T47D (cell line): ENCODE measurements at regions not wholly inside any gene's neighbourhood (a gene's known extent, or its start where the extent isn't known, plus 50 kb on each side); places are given as distances from the start of the nearest gene placed in this dataset.
A peak's percentile ranks its signal among the peaks of the same experiment; 100 is the strongest.
"Not testable (repeated sequence)": the region's sequence is repeated elsewhere in the genome, so short reads cannot be mapped to it uniquely, and the experiment has no call there.

Source experiments
- DNase-seq, 2 experiments: peaks; one replicate each; pipeline versions ENCODE4 v3.0.0 to v3.0.0-alpha.2; 2011 to 2012; ENCODE audit warnings: low read depth in 1 of 2, low spot score in 1 of 2
- JUND ChIP-seq: IDR thresholded peaks from 2 replicates; pipeline ENCODE4 v1.6.1; 2012; ENCODE audit warnings: low read depth
- in situ Hi-C: cut with HindIII; loops from 2 replicates; pipeline ENCODE4 v1.10.0; 2016; ENCODE audit warnings: low sequenced_read_pairs, low pct_unique_long_range_greater_than_20kb

DNA sequence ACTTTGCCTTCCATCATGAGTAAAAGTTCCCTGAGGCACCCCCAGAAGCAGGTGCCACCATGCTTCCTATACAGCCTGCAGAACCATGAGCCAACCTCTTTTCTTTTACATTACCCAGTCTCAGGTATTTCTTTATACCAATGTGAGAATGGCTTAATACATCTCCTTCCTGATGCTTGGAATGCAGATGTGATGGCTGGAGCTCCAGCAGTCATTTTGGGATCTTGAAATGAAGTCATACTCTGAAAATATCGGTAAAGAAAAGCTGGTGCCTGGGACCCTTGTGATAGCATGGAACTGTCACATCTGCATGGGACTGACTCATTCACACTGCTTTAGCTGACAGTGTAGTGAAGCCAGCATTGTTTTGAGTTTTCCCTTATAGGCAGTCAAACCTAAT, 634.5 kb upstream of the NRP1 start:
- TF ChIP-seq JUND = no peak
- no peak for DNase-seq
- in situ Hi-C loops = no loop called here

DNA sequence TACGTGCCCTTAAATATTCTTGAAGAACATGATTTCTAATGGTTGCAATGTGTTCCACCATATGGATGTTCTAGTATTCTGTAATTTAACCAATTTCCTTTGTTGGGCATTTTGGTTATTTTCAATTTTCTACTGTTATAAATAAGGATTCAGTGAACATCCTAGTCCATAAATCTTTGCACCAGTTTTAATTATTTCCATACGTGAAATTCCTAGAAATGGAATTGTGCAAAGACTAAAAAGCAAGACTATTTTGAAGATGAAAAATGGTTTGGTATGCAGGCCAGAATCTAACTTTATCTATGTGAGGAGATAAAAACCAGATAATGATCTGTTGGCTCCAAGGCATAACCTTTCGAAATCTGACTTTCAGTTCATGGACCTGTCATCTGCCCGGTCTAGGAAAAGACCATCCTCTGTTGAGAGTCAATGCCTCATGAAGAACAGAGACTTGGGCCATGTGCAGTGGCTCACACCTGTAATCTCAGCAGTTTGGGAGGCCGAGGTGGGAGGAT, 633.2 kb upstream of the NRP1 start:
- no peak for TF ChIP-seq JUND
- no peak for DNase-seq
- in situ Hi-C loops = no loop called here

DNA sequence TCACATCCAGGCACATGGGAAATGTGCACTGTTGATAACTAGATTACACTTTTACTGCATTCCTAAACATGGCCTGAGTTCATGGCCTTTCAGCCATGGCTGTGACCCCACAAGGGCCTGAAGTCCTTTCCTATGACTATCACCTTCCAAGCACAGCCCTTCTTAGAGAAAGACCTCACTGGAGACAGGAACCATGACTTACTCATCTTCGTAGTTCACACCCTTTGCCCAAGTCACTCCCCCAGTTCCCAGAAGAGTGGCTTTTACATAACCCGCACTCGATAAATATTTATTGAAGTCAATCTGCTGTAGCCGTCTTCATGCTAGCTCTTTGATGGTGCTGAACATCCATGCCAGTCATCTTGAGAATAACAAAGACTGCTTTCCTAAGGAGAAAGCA, 632.5 kb upstream of the NRP1 start:
- in situ Hi-C loops = no loop called here
- no peak for TF ChIP-seq JUND

DNA sequence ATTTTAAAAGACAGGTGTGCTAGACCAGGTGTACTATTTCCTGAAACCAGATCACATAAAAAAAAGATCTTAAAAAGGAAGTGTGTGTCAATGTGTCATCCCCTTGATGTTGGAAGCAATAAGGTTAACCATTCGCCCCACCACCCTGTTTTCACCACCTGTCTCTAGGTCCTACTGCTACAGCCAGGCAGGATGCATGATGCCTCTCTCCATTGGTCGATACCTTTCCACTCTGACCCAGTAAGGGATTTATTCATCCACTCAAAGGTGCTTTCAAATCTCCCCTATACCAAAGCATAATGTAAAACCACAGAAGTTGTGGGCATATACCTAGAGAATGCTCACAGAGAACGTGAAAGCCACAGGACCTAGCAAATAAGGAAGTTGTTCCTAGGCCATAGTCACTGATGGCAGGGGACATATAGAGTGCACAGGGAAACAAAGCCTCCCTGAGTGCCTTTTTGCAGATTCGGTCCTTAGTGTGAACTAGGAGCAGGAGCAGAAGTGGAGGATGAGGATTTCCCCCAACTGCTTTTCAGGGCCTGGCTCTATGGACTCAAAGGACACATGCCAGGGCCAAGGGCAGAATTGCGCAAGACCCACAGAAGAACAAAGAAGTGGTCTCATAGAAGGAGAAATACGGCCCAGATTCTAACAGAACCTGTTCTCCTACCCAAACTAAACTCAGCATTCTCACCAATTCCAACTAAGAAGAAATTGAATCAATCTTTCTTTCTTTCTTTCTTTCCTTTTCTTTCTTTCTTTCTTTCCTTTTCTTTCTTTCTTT, 631.5 kb upstream of the NRP1 start:
- in situ Hi-C loops = no loop called here
- no peak for TF ChIP-seq JUND
- peak in 1 of 2 experiments; percentile 24 for DNase-seq

More for the DNA sequence above, 632.5 kb upstream of the NRP1 start:
- DNase-seq = no peak

DNA sequence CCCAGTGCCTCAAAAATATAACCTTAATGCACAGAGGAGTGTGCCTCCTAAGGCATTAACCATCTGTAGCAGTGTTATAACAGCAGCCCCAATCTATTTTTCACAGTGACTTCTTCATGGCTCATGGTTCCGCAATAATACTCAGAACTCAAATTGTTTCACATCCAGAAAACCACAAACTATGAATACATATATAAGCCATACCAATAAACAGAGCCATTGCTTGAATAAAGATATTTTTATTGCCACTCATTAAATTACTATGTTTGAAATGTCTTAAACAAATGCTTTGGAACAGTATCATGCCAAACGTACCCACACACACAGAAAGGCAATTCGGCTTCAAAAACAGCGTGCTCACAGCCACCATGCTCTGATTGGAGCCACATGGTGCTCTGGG, 629.3 kb upstream of the NRP1 start:
- DNase-seq = no peak
- in situ Hi-C loops = no loop called here

DNA sequence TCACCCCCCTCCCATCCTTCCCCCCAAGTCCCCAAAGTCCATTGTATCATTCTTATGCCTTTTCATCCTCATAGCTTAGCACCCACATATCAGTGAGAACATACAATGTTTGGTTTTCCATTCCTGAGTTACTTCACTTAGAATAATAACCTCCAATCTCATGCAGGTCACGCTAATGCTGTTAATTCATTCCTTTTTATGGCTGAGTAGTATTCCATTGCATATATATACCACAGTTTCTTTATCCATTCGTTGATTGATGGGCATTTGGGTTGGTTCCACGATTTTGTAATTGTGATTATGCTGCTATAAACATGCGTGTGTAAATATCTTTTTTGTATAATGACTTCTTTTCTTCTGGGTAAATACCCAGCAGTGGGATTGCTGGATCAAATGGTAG, 621.9 kb upstream of the NRP1 start:
- in situ Hi-C loops, DNase-seq: not testable (repeated sequence)

More for the DNA sequence above, 629.3 kb upstream of the NRP1 start:
- TF ChIP-seq JUND = no peak

DNA sequence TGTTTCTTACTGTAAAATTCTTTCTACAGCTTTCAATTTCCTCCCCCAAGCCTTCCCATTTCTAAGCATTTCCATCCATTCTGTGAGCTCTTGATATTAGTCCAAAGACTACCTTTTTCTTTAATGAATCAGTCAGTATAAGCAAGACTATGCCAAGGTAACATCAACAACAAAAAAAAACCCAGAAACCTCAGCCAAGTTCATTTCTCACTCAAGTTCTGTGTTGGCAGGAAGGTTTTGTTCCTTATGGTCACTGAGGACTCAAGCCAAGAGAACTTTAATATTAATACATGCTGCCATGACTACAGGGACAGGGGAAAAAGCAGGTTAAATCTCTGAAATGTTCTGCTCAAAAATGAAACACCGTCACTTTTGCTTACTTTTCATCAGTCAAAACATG, 621.2 kb upstream of the NRP1 start:
- no peak for DNase-seq
- TF ChIP-seq JUND = no peak
- in situ Hi-C loops = no loop called here

DNA sequence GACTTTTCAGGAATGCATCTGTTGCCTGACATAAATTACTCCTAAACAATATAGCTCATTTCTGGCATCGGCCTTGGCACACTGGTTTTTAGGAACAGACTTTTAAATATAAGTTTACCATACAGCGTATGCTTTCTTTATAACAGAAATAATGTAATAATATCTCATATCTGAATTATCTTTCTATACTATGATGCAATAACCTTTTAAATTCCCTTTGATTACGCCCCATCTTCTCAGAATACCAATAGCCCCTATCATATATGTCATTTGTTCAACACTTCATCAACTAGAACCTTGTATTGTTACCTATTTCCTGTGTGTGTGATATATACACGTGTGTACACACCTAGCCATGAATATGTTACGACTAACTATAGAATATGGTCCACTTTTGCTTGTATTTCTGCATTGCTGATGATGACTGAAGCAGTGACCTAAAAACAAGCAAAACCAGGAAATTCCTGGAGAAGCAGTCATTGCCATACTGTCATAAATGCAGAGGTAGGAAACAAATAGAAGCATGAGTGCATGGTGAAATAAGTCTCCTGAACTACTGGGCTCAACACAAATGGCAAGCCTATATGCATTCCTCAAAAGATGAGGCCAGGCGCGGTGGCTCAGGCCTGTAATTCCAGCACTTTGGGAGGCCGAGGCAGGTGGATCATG, 618.4 kb upstream of the NRP1 start:
- in situ Hi-C loops = no loop called here
- no peak for TF ChIP-seq JUND
- DNase-seq = no peak

DNA sequence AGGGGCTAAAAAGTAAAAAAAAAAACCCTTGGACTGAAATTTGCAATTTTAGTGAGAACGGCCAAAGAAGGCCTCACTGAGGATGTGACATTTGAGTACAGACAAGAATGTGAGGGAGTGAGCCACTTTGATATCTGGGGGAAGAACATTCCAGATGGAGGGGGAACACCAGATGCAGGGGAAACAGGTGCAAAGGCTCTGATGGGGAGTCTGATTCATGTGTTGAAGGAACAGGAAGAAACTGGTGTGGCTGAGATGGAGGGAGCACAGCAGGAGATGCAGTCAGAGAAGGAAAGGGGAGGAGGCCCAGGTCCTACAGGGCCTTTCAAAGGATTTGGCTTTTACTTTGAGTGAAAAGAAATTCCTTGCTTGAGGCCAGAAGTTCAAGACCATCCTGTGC, 615.7 kb upstream of the NRP1 start:
- no peak for DNase-seq
- in situ Hi-C loops = no loop called here
- TF ChIP-seq JUND = no peak

DNA sequence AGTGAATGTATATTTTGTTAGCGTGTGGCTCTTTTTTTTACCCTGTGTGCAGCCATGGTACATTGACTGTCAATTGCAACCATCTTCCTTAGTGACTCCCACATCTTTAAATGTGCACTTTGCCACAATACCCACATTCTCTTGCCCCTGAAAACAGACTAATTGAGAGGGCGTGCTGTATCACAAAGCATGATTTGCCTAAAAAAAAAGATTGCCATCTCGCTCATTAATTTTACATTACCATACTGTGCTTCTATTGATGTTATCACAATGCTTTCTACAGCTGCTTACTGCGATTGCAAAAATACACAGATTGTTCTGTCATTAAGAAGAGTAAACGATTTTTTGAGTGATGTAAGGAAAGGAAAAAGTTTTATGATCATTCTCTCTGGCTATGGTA, 613.1 kb upstream of the NRP1 start:
- in situ Hi-C loops = no loop called here
- TF ChIP-seq JUND = no peak
- no peak for DNase-seq

DNA sequence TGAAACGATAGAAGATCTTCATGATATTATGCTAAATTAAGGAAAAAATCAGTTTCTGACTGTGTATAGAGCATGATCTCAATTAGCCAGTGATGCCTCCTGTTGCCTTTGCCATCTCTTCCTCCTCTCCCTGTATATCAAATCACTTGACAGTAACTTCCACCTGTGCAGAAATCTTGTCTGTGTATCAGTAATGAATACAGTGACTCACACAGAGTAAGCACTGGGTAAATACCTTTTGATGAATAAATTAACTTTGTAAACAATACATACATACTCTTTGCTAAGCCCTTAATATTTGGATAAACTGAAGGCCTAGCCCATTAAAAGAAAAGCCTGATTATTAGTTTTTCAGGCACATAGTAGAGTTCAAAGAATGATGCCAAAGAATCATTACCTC, 610.6 kb upstream of the NRP1 start:
- DNase-seq = no peak
- in situ Hi-C loops = no loop called here
- no peak for TF ChIP-seq JUND

DNA sequence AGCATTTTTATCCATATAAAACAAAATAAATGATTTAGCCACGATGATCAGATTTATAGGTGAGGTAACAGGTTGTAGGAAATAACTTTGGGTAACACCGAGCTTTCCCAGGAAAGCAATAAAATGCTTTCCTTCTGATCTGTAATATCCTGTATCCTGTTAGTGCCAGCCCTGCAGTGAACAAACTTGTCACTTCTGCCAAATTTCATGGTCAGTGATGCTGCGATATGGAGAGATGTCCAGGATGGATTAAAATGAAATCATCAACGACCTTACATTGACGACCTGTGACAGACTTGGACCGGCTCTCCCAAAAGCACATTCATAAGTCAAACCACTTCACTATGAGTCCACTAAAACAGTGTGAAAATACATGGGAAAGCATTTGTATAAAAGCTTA, 608.0 kb upstream of the NRP1 start:
- DNase-seq = no peak
- no peak for TF ChIP-seq JUND
- in situ Hi-C loops = no loop called here

DNA sequence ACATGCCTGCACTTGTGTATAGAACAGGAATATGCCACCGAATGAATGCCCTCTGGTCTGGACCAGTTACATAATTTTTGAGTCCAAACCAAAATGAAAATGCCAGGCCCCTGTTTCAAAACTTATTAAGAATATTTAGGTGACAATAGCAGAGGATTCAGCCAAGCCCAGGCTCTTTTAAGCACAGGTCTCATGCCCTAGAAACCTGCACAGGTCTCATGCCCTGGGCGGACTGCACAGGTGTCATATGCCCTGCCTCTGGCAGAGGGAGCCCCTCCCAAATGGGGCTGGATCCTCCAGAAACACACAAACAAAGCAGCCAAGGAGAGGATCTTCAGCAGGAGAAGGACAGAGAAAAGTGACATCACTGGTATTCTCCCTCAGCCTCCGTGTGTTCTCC, 605.4 kb upstream of the NRP1 start:
- in situ Hi-C loops = no loop called here
- DNase-seq = peak; percentile 1 to 26
- TF ChIP-seq JUND = no peak
